ENCODE measurements at regions not wholly inside any gene's neighbourhood (a gene's known extent, or its start where the extent isn't known, plus 50 kb on each side); places are given as distances from the start of the nearest gene placed in this dataset.

DNA sequence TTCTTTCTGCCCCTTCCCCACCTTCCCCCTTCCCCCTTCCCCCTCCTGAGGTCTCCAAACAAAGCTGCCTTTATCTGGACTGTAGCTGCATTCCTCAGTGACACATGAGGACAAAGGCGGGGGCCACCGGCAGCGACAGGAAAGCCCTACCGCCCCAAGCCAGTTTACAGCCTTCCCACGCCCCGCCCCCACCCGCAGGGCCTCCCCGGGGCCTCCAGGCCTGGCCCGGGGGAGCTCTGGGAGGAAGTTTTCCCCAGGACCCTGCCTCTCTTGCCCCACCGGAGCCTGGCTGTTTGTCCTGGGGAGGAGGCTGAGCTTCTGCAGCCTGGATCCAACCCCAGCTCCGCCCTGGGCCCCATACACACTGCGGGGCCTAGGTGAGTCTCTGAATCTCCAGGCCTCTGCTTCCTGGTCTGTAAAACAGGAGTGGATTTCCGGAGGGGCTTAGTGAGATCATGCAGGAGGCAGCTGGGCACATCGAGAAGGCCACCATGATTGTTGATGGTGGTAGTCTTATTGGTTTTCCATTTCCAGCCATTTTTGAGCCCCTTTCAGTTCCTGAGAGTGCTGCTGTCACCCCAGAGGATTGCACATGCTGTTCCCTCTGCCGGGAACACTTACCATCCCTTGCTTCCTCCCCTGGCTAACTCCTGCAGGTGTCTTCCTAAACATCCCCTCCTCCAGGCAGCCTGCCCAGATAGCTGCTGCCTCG, 130.7 kb downstream of the MN1 start:
- CTCF ChIA-PET = no interaction called here
- no peak for DNase-seq
- Mint-ChIP-seq H3K4me3 (no peak overlapping the region), H3K36me3 (ENCODE audit: low read depth) (no peaks in the 10 kb centered on the region), H3K27me3 (ENCODE audit: low read depth) (peaks cover 32% of the 10 kb centered on the region), H3K27ac (no peak overlapping the region), H3K4me1 (ENCODE audit: low read depth) (no peaks in the 10 kb centered on the region), H3K9me3 (peaks cover 6% of the 10 kb centered on the region)
- intact Hi-C loops (cut with micrococcal nuclease) = no loop called here

DNA sequence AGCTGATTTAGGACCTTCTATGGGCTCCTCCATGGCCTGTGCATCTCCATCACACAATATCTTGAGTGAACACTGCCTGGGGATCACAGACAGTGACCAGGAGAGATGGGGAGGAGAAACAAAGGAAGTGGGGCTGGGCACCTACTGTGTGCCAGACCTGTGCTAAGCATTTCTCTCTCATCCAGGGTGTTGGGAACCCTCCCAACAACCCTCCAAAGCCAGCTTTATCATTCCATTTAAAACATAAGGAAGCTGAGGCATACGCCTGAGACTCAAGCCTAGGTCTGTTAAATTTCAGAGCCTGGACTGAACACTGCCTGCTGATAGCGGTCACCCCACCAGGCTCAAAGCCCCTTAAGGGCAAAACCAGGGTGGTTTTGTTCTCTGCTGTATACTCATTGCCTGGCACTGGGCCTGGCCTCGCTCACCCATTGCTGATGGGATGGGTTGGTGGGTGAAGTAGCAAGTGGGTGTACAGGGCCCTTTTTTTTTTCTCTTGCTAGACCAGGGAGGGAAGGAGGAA, 130.1 kb downstream of the MN1 start:
- CTCF ChIA-PET = no interaction called here
- H3K9me3 Mint-ChIP-seq = peaks cover 4% of the 10 kb centered on the region
- no peak for DNase-seq
- no peak overlapping the region for H3K4me3 Mint-ChIP-seq
- peaks cover 32% of the 10 kb centered on the region for H3K27me3 Mint-ChIP-seq (ENCODE audit: low read depth)
- H3K27ac Mint-ChIP-seq = no peak overlapping the region
- H3K36me3 Mint-ChIP-seq (ENCODE audit: low read depth) = no peaks in the 10 kb centered on the region
- H3K4me1 Mint-ChIP-seq (ENCODE audit: low read depth) = no peaks in the 10 kb centered on the region
- intact Hi-C loops (cut with micrococcal nuclease) = no loop called here

DNA sequence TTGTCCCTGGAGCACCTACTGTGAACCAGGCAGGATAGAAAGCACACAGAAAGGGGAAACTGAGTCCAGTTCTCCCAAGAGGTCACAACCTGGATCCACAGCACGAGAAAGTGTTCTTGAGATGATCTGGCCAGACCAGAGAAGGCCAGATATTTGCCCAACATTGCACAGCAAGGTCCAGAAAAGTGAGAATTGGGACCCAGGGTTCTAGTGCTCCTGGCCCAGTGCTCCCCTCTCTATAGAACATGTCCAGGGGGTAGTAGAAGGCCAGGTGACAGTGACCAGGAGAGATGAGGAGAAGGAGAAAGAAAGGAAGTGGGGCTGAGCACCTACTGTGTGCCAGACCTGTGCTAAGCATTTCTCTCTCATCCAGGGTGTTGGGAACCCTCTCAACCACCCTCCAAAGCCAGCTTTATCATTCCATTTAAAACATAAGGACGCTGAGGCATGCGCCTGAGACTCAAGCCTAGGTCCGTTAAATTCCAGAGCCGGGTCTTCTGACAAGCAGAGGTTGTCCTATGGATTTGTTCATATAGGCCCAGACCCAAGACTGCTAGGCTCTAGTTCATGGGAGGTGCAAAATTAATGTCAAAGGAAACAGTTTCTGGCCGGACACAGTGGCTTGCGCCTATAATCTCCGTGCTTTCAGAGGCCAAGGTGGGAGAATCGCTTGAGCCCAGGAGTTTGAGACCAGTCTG, 128.7 kb downstream of the MN1 start:
- Mint-ChIP-seq H3K4me3 (no peak overlapping the region), H3K27ac (no peak overlapping the region), H3K9me3 (no peaks in the 10 kb centered on the region), H3K27me3 (ENCODE audit: low read depth) (peaks cover 27% of the 10 kb centered on the region), H3K36me3 (ENCODE audit: low read depth) (no peaks in the 10 kb centered on the region), H3K4me1 (ENCODE audit: low read depth) (no peaks in the 10 kb centered on the region)
- intact Hi-C loops (cut with micrococcal nuclease) = no loop called here
- CTCF ChIA-PET = no interaction called here
- DNase-seq = no peak

DNA sequence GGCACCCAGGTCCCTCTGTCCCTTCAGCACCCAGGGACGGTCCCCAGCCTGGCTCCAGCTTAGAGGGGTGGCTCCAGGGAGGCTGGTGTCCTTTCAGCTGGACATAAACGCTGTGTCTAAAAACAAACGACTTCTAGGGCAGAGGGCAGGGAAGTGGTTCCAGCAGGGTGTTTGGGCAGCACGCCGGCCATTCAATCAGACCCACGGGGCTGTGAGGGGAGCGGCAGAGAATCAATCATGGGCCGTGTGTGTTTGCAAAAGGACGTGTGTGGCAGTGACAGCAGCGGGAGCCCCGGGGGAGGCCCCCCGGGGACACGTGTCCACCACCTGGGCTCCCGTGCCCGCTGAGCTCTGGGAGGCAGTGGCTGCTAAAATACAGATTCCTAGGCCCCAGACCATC, 127.7 kb downstream of the MN1 start:
- Mint-ChIP-seq H3K27ac (no peak overlapping the region), H3K4me3 (no peak overlapping the region), H3K27me3 (ENCODE audit: low read depth) (peaks cover 23% of the 10 kb centered on the region), H3K4me1 (ENCODE audit: low read depth) (no peaks in the 10 kb centered on the region), H3K9me3 (no peaks in the 10 kb centered on the region), H3K36me3 (ENCODE audit: low read depth) (no peaks in the 10 kb centered on the region)
- CTCF ChIA-PET = no interaction called here
- intact Hi-C loops (cut with micrococcal nuclease) = no loop called here
- no peak for DNase-seq

DNA sequence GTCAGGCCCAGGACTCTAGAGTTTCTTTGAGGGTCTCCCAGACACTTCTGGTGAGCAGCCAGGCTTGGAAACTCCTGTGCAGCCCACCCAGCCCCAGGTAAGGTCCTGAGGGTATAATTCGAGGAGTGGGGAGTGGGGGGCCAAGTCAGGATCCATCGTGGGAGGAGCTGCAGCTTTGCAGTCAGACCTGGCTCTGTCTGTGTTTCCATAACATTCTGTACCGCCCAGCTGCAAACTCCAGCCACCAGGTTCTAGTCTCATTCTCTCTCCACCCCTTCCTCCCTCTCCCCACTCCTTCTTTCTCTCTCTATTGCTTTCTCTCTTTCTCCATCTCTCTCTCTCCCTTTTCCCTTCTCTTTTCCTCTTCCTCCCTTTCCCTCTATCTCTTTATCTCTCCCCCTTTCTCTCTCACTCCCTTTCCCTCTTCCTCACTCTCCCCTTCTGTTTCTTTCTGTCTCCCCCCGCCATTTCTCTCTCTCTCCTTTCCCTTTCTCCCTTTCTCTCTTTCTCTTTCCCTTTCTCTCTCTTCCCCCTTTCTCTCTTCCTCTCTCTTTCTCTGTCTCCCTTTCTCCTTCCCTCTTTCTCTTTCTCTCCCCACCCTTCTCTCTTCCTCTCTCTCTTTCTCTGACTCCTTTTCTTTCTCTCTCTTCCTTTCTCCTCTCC, 127.2 kb downstream of the MN1 start:
- Mint-ChIP-seq H3K27ac (no peak overlapping the region), H3K36me3 (ENCODE audit: low read depth) (no peaks in the 10 kb centered on the region), H3K4me3 (no peak overlapping the region), H3K4me1 (ENCODE audit: low read depth) (no peaks in the 10 kb centered on the region), H3K9me3 (no peaks in the 10 kb centered on the region), H3K27me3 (ENCODE audit: low read depth) (peaks cover 19% of the 10 kb centered on the region)
- intact Hi-C loops (cut with micrococcal nuclease) = no loop called here
- CTCF ChIA-PET = no interaction called here
- DNase-seq = no peak

DNA sequence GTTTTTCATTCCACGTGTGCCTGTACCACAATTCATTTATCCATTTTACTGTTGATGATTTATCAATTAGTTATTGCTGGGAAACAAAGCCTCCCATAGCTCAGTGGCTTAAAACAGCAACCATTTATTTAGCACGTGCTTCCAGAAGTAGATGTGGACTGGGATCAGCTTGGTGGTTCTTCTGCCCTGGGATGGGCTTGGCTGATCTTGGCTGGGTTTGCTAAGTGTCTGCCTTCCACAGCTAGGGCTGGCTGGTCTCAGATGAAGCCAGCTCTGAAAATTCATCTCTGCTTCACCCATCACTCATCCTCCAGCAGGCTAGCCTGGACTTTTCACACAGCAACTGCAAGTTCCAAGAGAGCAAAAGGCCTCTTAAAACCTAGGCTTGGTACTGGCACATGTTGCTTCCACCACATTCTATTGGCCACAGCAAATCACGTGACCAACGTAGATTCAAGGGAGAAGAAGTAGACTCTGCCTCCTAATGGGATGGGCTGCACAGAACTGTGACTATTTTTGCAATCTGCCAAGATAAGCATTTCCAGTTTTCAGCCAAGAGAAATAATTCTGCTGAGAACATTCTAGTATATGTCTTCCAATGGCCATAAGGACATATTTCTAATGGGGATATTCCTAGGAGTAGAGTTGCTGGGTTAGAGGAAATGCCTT, 124.9 kb downstream of the MN1 start:
- intact Hi-C loops (cut with micrococcal nuclease) = no loop called here
- Mint-ChIP-seq H3K27ac (no peak overlapping the region), H3K4me1 (ENCODE audit: low read depth) (no peaks in the 10 kb centered on the region), H3K36me3 (ENCODE audit: low read depth) (no peaks in the 10 kb centered on the region), H3K27me3 (ENCODE audit: low read depth) (peaks cover 10% of the 10 kb centered on the region), H3K4me3 (no peak overlapping the region), H3K9me3 (no peaks in the 10 kb centered on the region)
- no peak for DNase-seq
- CTCF ChIA-PET = no interaction called here

- DNase-seq = no peak
- Mint-ChIP-seq H3K27ac (no peak overlapping the region), H3K4me3 (no peak overlapping the region), H3K27me3 (ENCODE audit: low read depth) (peaks cover 10% of the 10 kb centered on the region), H3K36me3 (ENCODE audit: low read depth) (no peaks in the 10 kb centered on the region), H3K9me3 (no peaks in the 10 kb centered on the region), H3K4me1 (ENCODE audit: low read depth) (no peaks in the 10 kb centered on the region)
- CTCF ChIA-PET = no interaction called here
- intact Hi-C loops (cut with micrococcal nuclease) = no loop called here
These were observed 123.6 kb downstream of the MN1 start for GRCh38 chr22:27677905-27678458.

GRCh38 chr22:27679176-27679575, 122.4 kb downstream of the MN1 start:
- H3K4me3 Mint-ChIP-seq = no peak overlapping the region
- no peaks in the 10 kb centered on the region for H3K9me3 Mint-ChIP-seq
- H3K36me3 Mint-ChIP-seq (ENCODE audit: low read depth) = no peaks in the 10 kb centered on the region
- CTCF ChIA-PET = no interaction called here
- H3K27ac Mint-ChIP-seq = no peak overlapping the region
- DNase-seq = no peak
- H3K27me3 Mint-ChIP-seq (ENCODE audit: low read depth) = peaks cover 10% of the 10 kb centered on the region
- H3K4me1 Mint-ChIP-seq (ENCODE audit: low read depth) = no peaks in the 10 kb centered on the region
- intact Hi-C loops (cut with micrococcal nuclease) = no loop called here

GRCh38 chr22:27679693-27680488, 121.7 kb downstream of the MN1 start:
- no peak overlapping the region for H3K27ac Mint-ChIP-seq
- no peaks in the 10 kb centered on the region for H3K36me3 Mint-ChIP-seq (ENCODE audit: low read depth)
- no peaks in the 10 kb centered on the region for H3K9me3 Mint-ChIP-seq
- no peaks in the 10 kb centered on the region for H3K4me1 Mint-ChIP-seq (ENCODE audit: low read depth)
- intact Hi-C loops (cut with micrococcal nuclease) = no loop called here
- no peak for DNase-seq
- peaks cover 10% of the 10 kb centered on the region for H3K27me3 Mint-ChIP-seq (ENCODE audit: low read depth)
- CTCF ChIA-PET = no interaction called here
- H3K4me3 Mint-ChIP-seq = no peak overlapping the region

GRCh38 chr22:27680636-27681035, 120.9 kb downstream of the MN1 start:
- Mint-ChIP-seq H3K27ac (no peak overlapping the region), H3K36me3 (ENCODE audit: low read depth) (no peaks in the 10 kb centered on the region), H3K27me3 (ENCODE audit: low read depth) (peaks cover 12% of the 10 kb centered on the region), H3K9me3 (no peaks in the 10 kb centered on the region), H3K4me1 (ENCODE audit: low read depth) (no peaks in the 10 kb centered on the region), H3K4me3 (no peak overlapping the region)
- no peak for DNase-seq
- intact Hi-C loops (cut with micrococcal nuclease) = no loop called here
- CTCF ChIA-PET = no interaction called here

GRCh38 chr22:27681037-27681436, 120.5 kb downstream of the MN1 start:
- intact Hi-C loops (cut with micrococcal nuclease) = no loop called here
- Mint-ChIP-seq H3K27ac (no peak overlapping the region), H3K27me3 (ENCODE audit: low read depth) (peaks cover 10% of the 10 kb centered on the region), H3K4me3 (no peak overlapping the region), H3K36me3 (ENCODE audit: low read depth) (no peaks in the 10 kb centered on the region), H3K4me1 (ENCODE audit: low read depth) (no peaks in the 10 kb centered on the region), H3K9me3 (no peaks in the 10 kb centered on the region)
- no peak for DNase-seq
- CTCF ChIA-PET = no interaction called here

GRCh38 chr22:27682437-27682836, 119.1 kb downstream of the MN1 start:
- Mint-ChIP-seq H3K4me1 (ENCODE audit: low read depth) (no peaks in the 10 kb centered on the region), H3K27me3 (ENCODE audit: low read depth) (peaks cover 10% of the 10 kb centered on the region), H3K9me3 (no peaks in the 10 kb centered on the region), H3K4me3 (no peak overlapping the region), H3K36me3 (ENCODE audit: low read depth) (no peaks in the 10 kb centered on the region), H3K27ac (no peak overlapping the region)
- DNase-seq = no peak
- intact Hi-C loops (cut with micrococcal nuclease) = no loop called here
- CTCF ChIA-PET = interaction anchor here (0.6 to 1.2 kb wide), 2 partner anchors 26 to 198 kb away, joined by 3 read pairs; no protein-coding TSS in a partner anchor
